HEK293T (cell line): ENCODE measurements at regions not wholly inside any gene's neighbourhood (a gene's known extent, or its start where the extent isn't known, plus 50 kb on each side); places are given as distances from the start of the nearest gene placed in this dataset.

Source experiments
- CTCF ChIA-PET: fragments of 350-600 bp; formaldehyde crosslinking; extraction: SDS; loops from one replicate; lab custom pipeline; 2021; ENCODE audit warnings: antibody characterized with exemption, inconsistent platforms; lab: Yijun Ruan, JAX
- POLR2A ChIA-PET: fragments of 350-600 bp; formaldehyde crosslinking; extraction: SDS; loops from one replicate; lab custom pipeline; 2020; ENCODE audit warnings: antibody characterized with exemption, inconsistent platforms; lab: Yijun Ruan, JAX
- DNase-seq: peaks from one replicate; pipeline ENCODE4 v3.0.0; 2012; ENCODE audit warnings: mixed read lengths; ENCODE audit errors: extremely low spot score
- ARNT ChIP-seq: fragments of 450-650 bp; IDR thresholded peaks from 2 replicates; pipeline ENCODE4 v1.6.1; 2017; ENCODE audit warnings: mild to moderate bottlenecking
- BHLHE40 ChIP-seq: fragments of 450-650 bp; IDR thresholded peaks from 2 replicates; pipeline ENCODE4 v1.6.1; 2016; ENCODE audit warnings: mild to moderate bottlenecking, moderate library complexity, borderline replicate concordance
- CTBP1 ChIP-seq: fragments of 450-650 bp; IDR thresholded peaks from 2 replicates; pipeline ENCODE4 v1.6.1; 2016; ENCODE audit warnings: borderline replicate concordance
- ELF4 ChIP-seq: fragments of 450-650 bp; IDR thresholded peaks from 2 replicates; pipeline ENCODE4 v1.6.1; 2017; ENCODE audit warnings: antibody characterized with exemption
- FOXA1 ChIP-seq: fragments of 450-650 bp; IDR thresholded peaks from 2 replicates; pipeline ENCODE4 v1.6.1; 2016; ENCODE audit warnings: mild to moderate bottlenecking
- FOXK2 ChIP-seq: fragments of 450-650 bp; IDR thresholded peaks from 2 replicates; pipeline ENCODE4 v1.6.1; 2016; ENCODE audit warnings: mild to moderate bottlenecking
- FOXM1 ChIP-seq: fragments of 450-650 bp; IDR thresholded peaks from 2 replicates; pipeline ENCODE4 v1.6.1; 2017; ENCODE audit warnings: mild to moderate bottlenecking, borderline replicate concordance
- HDGF ChIP-seq: fragments of 450-650 bp; IDR thresholded peaks from 2 replicates; pipeline ENCODE4 v1.6.1; 2017; ENCODE audit warnings: antibody characterized with exemption, borderline replicate concordance
- L3MBTL2 ChIP-seq: fragments of 450-650 bp; conservative IDR thresholded peaks from 2 replicates; pipeline ENCODE4 v1.6.1; 2016; ENCODE audit warnings: mild to moderate bottlenecking
- LEF1 ChIP-seq: fragments of 450-650 bp; IDR thresholded peaks from 2 replicates; pipeline ENCODE4 v1.6.1; 2017; ENCODE audit warnings: mild to moderate bottlenecking, borderline replicate concordance
- NFRKB ChIP-seq: fragments of 450-650 bp; IDR thresholded peaks from 2 replicates; pipeline ENCODE4 v1.6.1; 2016; ENCODE audit warnings: mild to moderate bottlenecking, moderate library complexity
- PKNOX1 ChIP-seq: fragments of 450-650 bp; IDR thresholded peaks from 2 replicates; pipeline ENCODE4 v1.6.1; 2016
- SP1 ChIP-seq: fragments of 450-650 bp; IDR thresholded peaks from 2 replicates; pipeline ENCODE4 v1.6.1; 2017
- SUZ12 ChIP-seq: fragments of 450-650 bp; IDR thresholded peaks from 2 replicates; pipeline ENCODE4 v1.6.1; 2016; ENCODE audit warnings: mild to moderate bottlenecking
- TARDBP ChIP-seq: fragments of 450-650 bp; IDR thresholded peaks from 2 replicates; pipeline ENCODE4 v1.6.1; 2016
- ZNF384 ChIP-seq: fragments of 450-650 bp; IDR thresholded peaks from 2 replicates; pipeline ENCODE4 v1.6.1; 2016

- CTCF ChIA-PET, result no interaction called here
- POLR2A ChIA-PET, result no interaction called here
- TF ChIP-seq L3MBTL2, result no peak
- TF ChIP-seq FOXA1, result no peak
- DNase-seq, result no peak
Observed at GRCh38 chr2:151118269-151118668, 143.4 kb downstream of the RBM43 start.

GRCh38 chr2:151114874-151115273, 146.8 kb downstream of the RBM43 start:
- CTCF ChIA-PET, result no interaction called here
- TF ChIP-seq BHLHE40 (no peak), HDGF (no peak), SP1 (no peak), FOXK2 (no peak), SUZ12 (no peak), NFRKB (no peak), FOXA1 (no peak), CTBP1 (no peak), TARDBP (no peak), ARNT (no peak), L3MBTL2 (no peak), PKNOX1 (no peak), FOXM1 (no peak), ZNF384 (no peak)
- POLR2A ChIA-PET, result no interaction called here
- no peak for DNase-seq

- TF ChIP-seq FOXK2, result no peak
- POLR2A ChIA-PET, result no interaction called here
- CTCF ChIA-PET, result no interaction called here
- no peak for DNase-seq
Observed at GRCh38 chr2:151113318-151113717, 148.3 kb downstream of the RBM43 start.

GRCh38 chr2:151111599-151112278, 149.9 kb downstream of the RBM43 start:
- ChIA-PET POLR2A (no interaction called here), CTCF (no interaction called here)
- TF ChIP-seq TARDBP, result no peak
- TF ChIP-seq NFRKB, result no peak
- no peak for TF ChIP-seq ZNF384
- no peak for TF ChIP-seq FOXA1
- no peak for TF ChIP-seq LEF1
- TF ChIP-seq CTBP1, result no peak
- no peak for TF ChIP-seq BHLHE40
- no peak for TF ChIP-seq FOXK2
- TF ChIP-seq SUZ12, result no peak
- no peak for TF ChIP-seq HDGF
- no peak for TF ChIP-seq L3MBTL2
- TF ChIP-seq SP1, result no peak
- TF ChIP-seq ARNT, result no peak
- TF ChIP-seq PKNOX1, result no peak
- no peak for TF ChIP-seq FOXM1
- TF ChIP-seq ELF4, result no peak
- DNase-seq, result no peak

GRCh38 chr2:151106805-151107506, 154.7 kb downstream of the RBM43 start:
- TF ChIP-seq NFRKB (no peak), HDGF (no peak), LEF1 (no peak), SUZ12 (no peak), FOXK2 (no peak), SP1 (no peak), FOXA1 (no peak), FOXM1 (no peak), CTBP1 (no peak), BHLHE40 (no peak), L3MBTL2 (no peak), ZNF384 (no peak), TARDBP (no peak), ARNT (no peak), ELF4 (no peak)
- no peak for DNase-seq
- POLR2A ChIA-PET, result no interaction called here
- CTCF ChIA-PET, result no interaction called here

- ChIA-PET CTCF (no interaction called here), POLR2A (no interaction called here)
- no peak for DNase-seq
- TF ChIP-seq ELF4 (no peak), LEF1 (no peak), NFRKB (no peak), HDGF (no peak), ARNT (no peak), SP1 (no peak), ZNF384 (no peak), FOXA1 (no peak), TARDBP (no peak), FOXM1 (no peak), BHLHE40 (no peak), CTBP1 (no peak), L3MBTL2 (no peak), SUZ12 (no peak), FOXK2 (no peak)
Observed at GRCh38 chr2:151103551-151103950, 158.1 kb downstream of the RBM43 start.

GRCh38 chr2:151102226-151102625, 159.4 kb downstream of the RBM43 start:
- no peak for DNase-seq
- ChIA-PET POLR2A (no interaction called here), CTCF (interaction anchor here (0.7 kb wide), 1 partner anchor 1403 kb away, joined by 3 read pairs; no protein-coding TSS in a partner anchor)
- TF ChIP-seq BHLHE40 (no peak), ELF4 (no peak), SP1 (no peak), ARNT (no peak), TARDBP (no peak), PKNOX1 (no peak), NFRKB (no peak), LEF1 (no peak), FOXM1 (no peak)
